DMS53 treated with DMSO at 0.1 percent for 48 hours (cell line): ENCODE measurements at regions not wholly inside any gene's neighbourhood (a gene's known extent, or its start where the extent isn't known, plus 50 kb on each side); places are given as distances from the start of the nearest gene placed in this dataset.
"Not testable (repeated sequence)": the region's sequence is repeated elsewhere in the genome, so short reads cannot be mapped to it uniquely, and the experiment has no call there.

Experiments
- DNase-seq: peaks from one replicate; lab custom pipeline; 2025; ENCODE audit not compliant: unreplicated experiment; lab: John Stamatoyannopoulos, UW

- no peak for DNase-seq
Observed at GRCh38 chr1:220942278-220942677, 63.0 kb downstream of the HLX start.

- not testable (repeated sequence) for DNase-seq
Observed at GRCh38 chr1:220942914-220943313, 63.7 kb downstream of the HLX start.

- DNase-seq: no peak
Observed at GRCh38 chr1:220943319-220943996, 64.2 kb downstream of the HLX start.

- peak; percentile 10 for DNase-seq
Observed at GRCh38 chr1:220950576-220950975, 71.3 kb downstream of the HLX start.

GRCh38 chr1:220952961-220953643 is 73.9 kb downstream of the HLX start:
- DNase-seq: no peak

GRCh38 chr1:220954321-220955075 is 75.3 kb downstream of the HLX start:
- DNase-seq: no peak

- no peak for DNase-seq
Observed at GRCh38 chr1:220955116-220955515, 75.9 kb downstream of the HLX start.

GRCh38 chr1:220956501-220957232 is 77.4 kb downstream of the HLX start:
- DNase-seq: no peak

GRCh38 chr1:220957233-220957605 is 78.0 kb downstream of the HLX start:
- DNase-seq: no peak

GRCh38 chr1:220958234-220958633 is 79.0 kb downstream of the HLX start:
- DNase-seq: no peak

GRCh38 chr1:220962031-220962751 is 82.9 kb downstream of the HLX start:
- no peak for DNase-seq

- no peak for DNase-seq
Observed at GRCh38 chr1:220966041-220966440, 86.8 kb downstream of the HLX start.

GRCh38 chr1:220966473-220966872 is 87.2 kb downstream of the HLX start:
- no peak for DNase-seq

GRCh38 chr1:220966881-220967611 is 87.8 kb downstream of the HLX start:
- no peak for DNase-seq

- DNase-seq: no peak
Observed at GRCh38 chr1:220967911-220968310, 88.7 kb downstream of the HLX start.

GRCh38 chr1:220969281-220969680 is 90.0 kb downstream of the HLX start:
- not testable (repeated sequence) for DNase-seq

GRCh38 chr1:220970311-220970710 is 91.1 kb downstream of the HLX start:
- no peak for DNase-seq

GRCh38 chr1:220971221-220971620 is 92.0 kb downstream of the HLX start:
- DNase-seq: no peak

- no peak for DNase-seq
Observed at GRCh38 chr1:220974431-220974830, 95.2 kb downstream of the HLX start.

- DNase-seq: no peak
Observed at GRCh38 chr1:220976390-220976789, 97.1 kb downstream of the HLX start.
